ENCODE measurements at regions not wholly inside any gene's neighbourhood (a gene's known extent, or its start where the extent isn't known, plus 50 kb on each side); places are given as distances from the start of the nearest gene placed in this dataset.

GRCh38 chr16:7938175-7938574 lies 605.5 kb downstream of the RBFOX1 start:
- no peaks in the 10 kb centered on the region for H3K4me1 ChIP-seq (ENCODE audit: control insufficient read depth in 5 of 5, insufficient read depth in 5 of 5, low read length in 5 of 5)
- H3K27ac ChIP-seq (ENCODE audit: low read depth, low read length): no peak overlapping the region
- no peak overlapping the region for H3K4me3 ChIP-seq (ENCODE audit: low read depth in 1 of 5, low read length in 5 of 5)
- H3K36me3 ChIP-seq (ENCODE audit: control insufficient read depth in 5 of 5, insufficient read depth in 5 of 5, low read length in 5 of 5): no peaks in the 10 kb centered on the region
- H3K27me3 ChIP-seq (ENCODE audit: control insufficient read depth in 5 of 5, insufficient read depth in 4 of 5, low read length in 5 of 5): no peaks in the 10 kb centered on the region
- H3K9me3 ChIP-seq (ENCODE audit: control insufficient read depth in 5 of 5, low read length in 5 of 5): no peaks in the 10 kb centered on the region
- no peak overlapping the region for H3K9ac ChIP-seq (ENCODE audit: low read length in 5 of 5)

GRCh38 chr16:7921345-7921744 lies 588.7 kb downstream of the RBFOX1 start:
- H3K27ac ChIP-seq (ENCODE audit: low read depth, low read length): no peak overlapping the region
- no peaks in the 10 kb centered on the region for H3K36me3 ChIP-seq (ENCODE audit: control insufficient read depth in 5 of 5, insufficient read depth in 5 of 5, low read length in 5 of 5)
- no peak overlapping the region for H3K9ac ChIP-seq (ENCODE audit: low read length in 5 of 5)
- H3K4me3 ChIP-seq (ENCODE audit: low read depth in 1 of 5, low read length in 5 of 5): no peak overlapping the region
- no peaks in the 10 kb centered on the region for H3K27me3 ChIP-seq (ENCODE audit: control insufficient read depth in 5 of 5, insufficient read depth in 4 of 5, low read length in 5 of 5)
- no peaks in the 10 kb centered on the region for H3K9me3 ChIP-seq (ENCODE audit: control insufficient read depth in 5 of 5, low read length in 5 of 5)
- H3K4me1 ChIP-seq (ENCODE audit: control insufficient read depth in 5 of 5, insufficient read depth in 5 of 5, low read length in 5 of 5): no peaks in the 10 kb centered on the region

GRCh38 chr16:7919782-7920181 lies 587.1 kb downstream of the RBFOX1 start:
- no peaks in the 10 kb centered on the region for H3K4me1 ChIP-seq (ENCODE audit: control insufficient read depth in 5 of 5, insufficient read depth in 5 of 5, low read length in 5 of 5)
- no peak overlapping the region for H3K4me3 ChIP-seq (ENCODE audit: low read depth in 1 of 5, low read length in 5 of 5)
- no peaks in the 10 kb centered on the region for H3K36me3 ChIP-seq (ENCODE audit: control insufficient read depth in 5 of 5, insufficient read depth in 5 of 5, low read length in 5 of 5)
- H3K9me3 ChIP-seq (ENCODE audit: control insufficient read depth in 5 of 5, low read length in 5 of 5): no peaks in the 10 kb centered on the region
- H3K9ac ChIP-seq (ENCODE audit: low read length in 5 of 5): no peak overlapping the region
- no peak overlapping the region for H3K27ac ChIP-seq (ENCODE audit: low read depth, low read length)
- no peaks in the 10 kb centered on the region for H3K27me3 ChIP-seq (ENCODE audit: control insufficient read depth in 5 of 5, insufficient read depth in 4 of 5, low read length in 5 of 5)

- H3K4me1 ChIP-seq (ENCODE audit: control insufficient read depth in 5 of 5, insufficient read depth in 5 of 5, low read length in 5 of 5): no peaks in the 10 kb centered on the region
These were observed 582.1 kb downstream of the RBFOX1 start for GRCh38 chr16:7914748-7915147.

GRCh38 chr16:7912132-7912531 lies 579.5 kb downstream of the RBFOX1 start:
- Histone ChIP-seq H3K4me1 (ENCODE audit: control insufficient read depth in 5 of 5, insufficient read depth in 5 of 5, low read length in 5 of 5) (no peaks in the 10 kb centered on the region), H3K9me3 (ENCODE audit: control insufficient read depth in 5 of 5, low read length in 5 of 5) (peaks cover 0 to 5% (median 0%) of the 10 kb centered on the region in 5 donors), H3K9ac (ENCODE audit: low read length in 5 of 5) (no peak overlapping the region), H3K4me3 (ENCODE audit: low read depth in 1 of 5, low read length in 5 of 5) (no peak overlapping the region), H3K36me3 (ENCODE audit: control insufficient read depth in 5 of 5, insufficient read depth in 5 of 5, low read length in 5 of 5) (no peaks in the 10 kb centered on the region), H3K27me3 (ENCODE audit: control insufficient read depth in 5 of 5, insufficient read depth in 4 of 5, low read length in 5 of 5) (no peaks in the 10 kb centered on the region), H3K27ac (ENCODE audit: low read depth, low read length) (no peak overlapping the region)

More at GRCh38 chr16:7914748-7915147, 582.1 kb downstream of the RBFOX1 start:
- Histone ChIP-seq H3K36me3 (ENCODE audit: control insufficient read depth in 5 of 5, insufficient read depth in 5 of 5, low read length in 5 of 5) (no peaks in the 10 kb centered on the region), H3K27me3 (ENCODE audit: control insufficient read depth in 5 of 5, insufficient read depth in 4 of 5, low read length in 5 of 5) (no peaks in the 10 kb centered on the region), H3K9ac (ENCODE audit: low read length in 5 of 5) (no peak overlapping the region), H3K9me3 (ENCODE audit: control insufficient read depth in 5 of 5, low read length in 5 of 5) (no peaks in the 10 kb centered on the region), H3K4me3 (ENCODE audit: low read depth in 1 of 5, low read length in 5 of 5) (no peak overlapping the region), H3K27ac (ENCODE audit: low read depth, low read length) (no peak overlapping the region)

GRCh38 chr16:7910116-7910515 lies 577.5 kb downstream of the RBFOX1 start:
- Histone ChIP-seq H3K9me3 (ENCODE audit: control insufficient read depth in 5 of 5, low read length in 5 of 5) (peaks cover 0 to 5% (median 0%) of the 10 kb centered on the region in 5 donors), H3K4me1 (ENCODE audit: control insufficient read depth in 5 of 5, insufficient read depth in 5 of 5, low read length in 5 of 5) (no peaks in the 10 kb centered on the region), H3K4me3 (ENCODE audit: low read depth in 1 of 5, low read length in 5 of 5) (no peak overlapping the region), H3K27ac (ENCODE audit: low read depth, low read length) (no peak overlapping the region), H3K36me3 (ENCODE audit: control insufficient read depth in 5 of 5, insufficient read depth in 5 of 5, low read length in 5 of 5) (no peaks in the 10 kb centered on the region), H3K27me3 (ENCODE audit: control insufficient read depth in 5 of 5, insufficient read depth in 4 of 5, low read length in 5 of 5) (no peaks in the 10 kb centered on the region), H3K9ac (ENCODE audit: low read length in 5 of 5) (no peak overlapping the region)

GRCh38 chr16:7888411-7888810 lies 555.8 kb downstream of the RBFOX1 start:
- H3K27ac ChIP-seq (ENCODE audit: low read depth, low read length): no peak overlapping the region
- no peaks in the 10 kb centered on the region for H3K4me1 ChIP-seq (ENCODE audit: control insufficient read depth in 5 of 5, insufficient read depth in 5 of 5, low read length in 5 of 5)
- no peaks in the 10 kb centered on the region for H3K36me3 ChIP-seq (ENCODE audit: control insufficient read depth in 5 of 5, insufficient read depth in 5 of 5, low read length in 5 of 5)
- no peak overlapping the region for H3K4me3 ChIP-seq (ENCODE audit: low read depth in 1 of 5, low read length in 5 of 5)
- H3K9ac ChIP-seq (ENCODE audit: low read length in 5 of 5): no peak overlapping the region
- no peaks in the 10 kb centered on the region for H3K27me3 ChIP-seq (ENCODE audit: control insufficient read depth in 5 of 5, insufficient read depth in 4 of 5, low read length in 5 of 5)
- H3K9me3 ChIP-seq (ENCODE audit: control insufficient read depth in 5 of 5, low read length in 5 of 5): peaks cover 0 to 4% (median 0%) of the 10 kb centered on the region in 5 donors

GRCh38 chr16:7887316-7887715 lies 554.7 kb downstream of the RBFOX1 start:
- Histone ChIP-seq H3K4me1 (ENCODE audit: control insufficient read depth in 5 of 5, insufficient read depth in 5 of 5, low read length in 5 of 5) (no peaks in the 10 kb centered on the region), H3K9ac (ENCODE audit: low read length in 5 of 5) (no peak overlapping the region), H3K36me3 (ENCODE audit: control insufficient read depth in 5 of 5, insufficient read depth in 5 of 5, low read length in 5 of 5) (no peaks in the 10 kb centered on the region), H3K9me3 (ENCODE audit: control insufficient read depth in 5 of 5, low read length in 5 of 5) (peaks cover 0 to 4% (median 0%) of the 10 kb centered on the region in 5 donors), H3K4me3 (ENCODE audit: low read depth in 1 of 5, low read length in 5 of 5) (no peak overlapping the region), H3K27me3 (ENCODE audit: control insufficient read depth in 5 of 5, insufficient read depth in 4 of 5, low read length in 5 of 5) (no peaks in the 10 kb centered on the region), H3K27ac (ENCODE audit: low read depth, low read length) (no peak overlapping the region)

GRCh38 chr16:7871979-7872378 lies 539.3 kb downstream of the RBFOX1 start:
- Histone ChIP-seq H3K36me3 (ENCODE audit: control insufficient read depth in 5 of 5, insufficient read depth in 5 of 5, low read length in 5 of 5) (no peaks in the 10 kb centered on the region), H3K9ac (ENCODE audit: low read length in 5 of 5) (no peak overlapping the region), H3K9me3 (ENCODE audit: control insufficient read depth in 5 of 5, low read length in 5 of 5) (peaks cover 0 to 10% (median 6%) of the 10 kb centered on the region in 5 donors), H3K27ac (ENCODE audit: low read depth, low read length) (no peak overlapping the region), H3K27me3 (ENCODE audit: control insufficient read depth in 5 of 5, insufficient read depth in 4 of 5, low read length in 5 of 5) (peaks cover 0 to 2% (median 0%) of the 10 kb centered on the region in 5 donors), H3K4me3 (ENCODE audit: low read depth in 1 of 5, low read length in 5 of 5) (no peak overlapping the region), H3K4me1 (ENCODE audit: control insufficient read depth in 5 of 5, insufficient read depth in 5 of 5, low read length in 5 of 5) (no peaks in the 10 kb centered on the region)

- no peaks in the 10 kb centered on the region for H3K36me3 ChIP-seq (ENCODE audit: control insufficient read depth in 5 of 5, insufficient read depth in 5 of 5, low read length in 5 of 5)
These were observed 538.7 kb downstream of the RBFOX1 start for GRCh38 chr16:7871371-7871770.

GRCh38 chr16:7867831-7868230 lies 535.2 kb downstream of the RBFOX1 start:
- H3K36me3 ChIP-seq (ENCODE audit: control insufficient read depth in 5 of 5, insufficient read depth in 5 of 5, low read length in 5 of 5): no peaks in the 10 kb centered on the region
- H3K27ac ChIP-seq (ENCODE audit: low read depth, low read length): no peak overlapping the region
- peaks cover 0 to 3% (median 0%) of the 10 kb centered on the region in 5 donors for H3K27me3 ChIP-seq (ENCODE audit: control insufficient read depth in 5 of 5, insufficient read depth in 4 of 5, low read length in 5 of 5)
- H3K4me3 ChIP-seq (ENCODE audit: low read depth in 1 of 5, low read length in 5 of 5): no peak overlapping the region
- H3K9ac ChIP-seq (ENCODE audit: low read length in 5 of 5): no peak overlapping the region
- H3K4me1 ChIP-seq (ENCODE audit: control insufficient read depth in 5 of 5, insufficient read depth in 5 of 5, low read length in 5 of 5): no peaks in the 10 kb centered on the region
- peaks cover 0 to 6% (median 0%) of the 10 kb centered on the region in 5 donors for H3K9me3 ChIP-seq (ENCODE audit: control insufficient read depth in 5 of 5, low read length in 5 of 5)

More at GRCh38 chr16:7871371-7871770, 538.7 kb downstream of the RBFOX1 start:
- H3K27me3 ChIP-seq (ENCODE audit: control insufficient read depth in 5 of 5, insufficient read depth in 4 of 5, low read length in 5 of 5): peaks cover 0 to 3% (median 0%) of the 10 kb centered on the region in 5 donors
- no peak overlapping the region for H3K27ac ChIP-seq (ENCODE audit: low read depth, low read length)
- H3K9ac ChIP-seq (ENCODE audit: low read length in 5 of 5): no peak overlapping the region
- H3K9me3 ChIP-seq (ENCODE audit: control insufficient read depth in 5 of 5, low read length in 5 of 5): peaks cover 0 to 10% (median 6%) of the 10 kb centered on the region in 5 donors
- no peak overlapping the region for H3K4me3 ChIP-seq (ENCODE audit: low read depth in 1 of 5, low read length in 5 of 5)
- no peaks in the 10 kb centered on the region for H3K4me1 ChIP-seq (ENCODE audit: control insufficient read depth in 5 of 5, insufficient read depth in 5 of 5, low read length in 5 of 5)

Measured in subcutaneous abdominal adipose tissue (tissue), 5 donors.